ENCODE measurements at regions not wholly inside any gene's neighbourhood (a gene's known extent, or its start where the extent isn't known, plus 50 kb on each side); places are given as distances from the start of the nearest gene placed in this dataset.

GRCh38 chr4:23734000-23734399 lies 155.8 kb downstream of the PPARGC1A start:
- DNase-seq (ENCODE audit: extremely low read depth in 1 of 4, low spot score in 3 of 4) (no peak), FAIRE-seq (no peak), ATAC-seq (no peak)
- no peaks in the 10 kb centered on the region for H3K79me2 ChIP-seq (ENCODE audit: control insufficient read depth, insufficient read depth, low read length)
- no peak overlapping the region for H3K9ac ChIP-seq (ENCODE audit: insufficient read depth in 1 of 2, low read depth in 2 of 2, low read length in 2 of 2)
- no peak overlapping the region for H3K4me2 ChIP-seq (ENCODE audit: insufficient read depth, low read length)
- in situ Hi-C loops (cut with MboI) = no loop called here
- 0% methylated on average over 1 of the region's 1 CpG for WGBS (ENCODE audit: insufficient coverage, low coverage, missing lambda C conversion rate)
- no peaks in the 10 kb centered on the region for H3K9me1 ChIP-seq (ENCODE audit: control insufficient read depth, insufficient read depth, low read length)
- no peaks in the 10 kb centered on the region for H3K4me1 ChIP-seq (replicated peaks in 1 of 2; ENCODE audit: control insufficient read depth in 2 of 2, insufficient read depth in 2 of 2, low read length in 2 of 2)
- BruUV-seq (replicated peaks) = no TSS peak
- no peak for TF ChIP-seq ZNF707 (CRISPR knock-in tag; conservative IDR thresholded peaks at IDR 0.05)
- TF ChIP-seq SAFB (IDR thresholded peaks at IDR 0.05; ENCODE audit: borderline replicate concordance, low read depth, low read length) = no peak
- TF ChIP-seq PTRF (tag; IDR thresholded peaks at IDR 0.05) = no peak
- no peak for TF ChIP-seq HBP1 (CRISPR knock-in tag; IDR thresholded peaks at IDR 0.05)
- no peak for TF ChIP-seq ZNF184 (CRISPR knock-in tag; IDR thresholded peaks at IDR 0.05)
- TF ChIP-seq RBFOX2 (IDR thresholded peaks at IDR 0.05; ENCODE audit: low read depth, low read length) = no peak
- TF ChIP-seq BMI1 (IDR thresholded peaks at IDR 0.05; ENCODE audit: low read length) = no peak
- no peak for TF ChIP-seq SNRNP70 (optimal IDR thresholded peaks at IDR 0.05; ENCODE audit: low read depth, low read length)
- H3K27me3 ChIP-seq (ENCODE audit: control insufficient read depth in 2 of 2, insufficient read depth in 2 of 2, low read length in 2 of 2) = no peaks in the 10 kb centered on the region
- no peaks in the 10 kb centered on the region; the same call in 1 of the 2 replicates for H4K20me1 ChIP-seq (replicated peaks; ENCODE audit: control insufficient read depth, insufficient read depth, low read length)
- no peaks in the 10 kb centered on the region for H3K9me3 ChIP-seq (replicated peaks; ENCODE audit: control insufficient read depth, insufficient read depth, low read depth, low read length)
- H3K4me3 ChIP-seq = no peak overlapping the region
- H3K27ac ChIP-seq (ENCODE audit: extremely low read depth, low read depth, low read length) = no peak overlapping the region
- no peak overlapping the region for H2AFZ ChIP-seq (ENCODE audit: low read depth, low read length)
- intact Hi-C loops (cut with micrococcal nuclease) = no loop called here
- no peaks in the 10 kb centered on the region for H3K36me3 ChIP-seq (ENCODE audit: control insufficient read depth, insufficient read depth, low read length)
- CTCF ChIA-PET (ENCODE audit: low intra/inter-chr PET ratio) = no interaction called here
- POLR2A ChIA-PET = interaction anchor here (0.6 kb wide), 1 partner anchor 258 kb away, joined by 4 read pairs; no protein-coding TSS in a partner anchor

Measured in K562 (cell line).